ENCODE measurements at regions not wholly inside any gene's neighbourhood (a gene's known extent, or its start where the extent isn't known, plus 50 kb on each side); places are given as distances from the start of the nearest gene placed in this dataset.

DNA sequence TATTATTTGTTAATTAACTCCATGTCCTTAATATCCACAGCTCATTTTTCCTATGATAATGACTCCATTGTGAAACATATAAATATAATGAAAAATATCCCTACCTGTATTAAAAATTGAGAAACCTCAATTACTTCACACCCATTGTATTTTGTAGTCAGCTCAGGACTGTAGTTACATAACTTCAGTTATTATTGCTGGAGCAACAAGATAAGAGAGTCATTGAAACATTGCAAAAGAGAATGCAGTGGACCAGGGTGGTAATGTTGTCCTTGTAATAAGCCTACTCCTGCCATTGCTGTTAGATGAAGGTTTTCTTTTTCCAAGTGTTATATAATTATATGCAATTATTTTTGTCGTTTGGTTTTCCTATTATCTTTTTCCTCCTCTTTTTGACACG lies 184.4 kb downstream of the PRL start:
- no peak for TF ChIP-seq CTCF (conservative IDR thresholded peaks at IDR 0.05; ENCODE audit: low read length)
- TF ChIP-seq EZH2phosphoT487 (IDR thresholded peaks at IDR 0.05; ENCODE audit: borderline replicate concordance, low read depth, low read length), result no peak
